Brain microvascular endothelial cell (primary cell): ENCODE measurements at regions not wholly inside any gene's neighbourhood (a gene's known extent, or its start where the extent isn't known, plus 50 kb on each side); places are given as distances from the start of the nearest gene placed in this dataset.

Experiments
- DNase-seq: peaks from one replicate; pipeline ENCODE4 v3.0.0-alpha.2; 2020
- H3K27ac ChIP-seq: fragments of 250-450 bp; sonication (Bioruptor Pico); 2 replicates; pipeline ENCODE4 v1.5.1; 2020; ENCODE audit warnings: mild to moderate bottlenecking, moderate library complexity
- H3K27me3 ChIP-seq: fragments of 250-450 bp; sonication (Bioruptor Pico); replicated peaks from 2 replicates; pipeline ENCODE4 v1.5.1; 2020; ENCODE audit warnings: mild to moderate bottlenecking
- H3K36me3 ChIP-seq: fragments of 250-450 bp; sonication (Bioruptor Pico); replicated peaks from 2 replicates; pipeline ENCODE4 v1.5.1; 2020; ENCODE audit warnings: mild to moderate bottlenecking
- H3K4me3 ChIP-seq: 2 replicates; pipeline ENCODE4 v1.5.1; 2011; ENCODE audit warnings: low read depth, mild to moderate bottlenecking, control low read depth, low read length, moderate library complexity
- in situ Hi-C: cut with HindIII; loops from 2 replicates; pipeline ENCODE4 v1.10.0; 2017; ENCODE audit warnings: low sequenced_read_pairs, low pct_ligation_motif_present
- TF ChIP-seq, protein P1 (sequence below): IDR thresholded peaks from 2 replicates; pipeline ENCODE4 v1.5.1; 2011; ENCODE audit warnings: low read depth, mild to moderate bottlenecking, moderate library complexity, low read length, control low read depth, inconsistent platforms; ENCODE audit errors: missing control alignments

DNA sequence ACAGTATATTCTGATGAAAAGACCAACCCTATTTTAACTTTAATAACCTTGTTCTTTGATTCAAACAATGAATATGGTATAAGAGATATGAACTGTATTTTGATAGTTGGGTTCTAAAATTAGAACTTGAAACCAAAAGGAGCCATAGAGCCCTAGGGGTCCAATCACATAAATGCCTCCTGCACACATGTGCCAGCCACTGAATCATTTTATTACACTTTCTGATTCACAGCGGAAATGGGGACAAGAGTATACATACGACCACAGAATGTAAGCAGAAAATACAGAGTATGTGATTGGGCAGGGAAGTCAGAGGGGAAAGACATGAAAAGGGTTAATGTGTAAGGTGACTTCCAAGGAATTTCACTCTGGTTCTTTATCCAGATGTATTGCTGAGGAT, 1000.2 kb downstream of the NR2F1-AS1 start:
- in situ Hi-C loops = no loop called here
- Histone ChIP-seq H3K27ac (no peak overlapping the region), H3K27me3 (no peaks in the 10 kb centered on the region), H3K36me3 (no peaks in the 10 kb centered on the region), H3K4me3 (no peak overlapping the region)
- no peak for DNase-seq
- TF ChIP-seq, protein P1, sequence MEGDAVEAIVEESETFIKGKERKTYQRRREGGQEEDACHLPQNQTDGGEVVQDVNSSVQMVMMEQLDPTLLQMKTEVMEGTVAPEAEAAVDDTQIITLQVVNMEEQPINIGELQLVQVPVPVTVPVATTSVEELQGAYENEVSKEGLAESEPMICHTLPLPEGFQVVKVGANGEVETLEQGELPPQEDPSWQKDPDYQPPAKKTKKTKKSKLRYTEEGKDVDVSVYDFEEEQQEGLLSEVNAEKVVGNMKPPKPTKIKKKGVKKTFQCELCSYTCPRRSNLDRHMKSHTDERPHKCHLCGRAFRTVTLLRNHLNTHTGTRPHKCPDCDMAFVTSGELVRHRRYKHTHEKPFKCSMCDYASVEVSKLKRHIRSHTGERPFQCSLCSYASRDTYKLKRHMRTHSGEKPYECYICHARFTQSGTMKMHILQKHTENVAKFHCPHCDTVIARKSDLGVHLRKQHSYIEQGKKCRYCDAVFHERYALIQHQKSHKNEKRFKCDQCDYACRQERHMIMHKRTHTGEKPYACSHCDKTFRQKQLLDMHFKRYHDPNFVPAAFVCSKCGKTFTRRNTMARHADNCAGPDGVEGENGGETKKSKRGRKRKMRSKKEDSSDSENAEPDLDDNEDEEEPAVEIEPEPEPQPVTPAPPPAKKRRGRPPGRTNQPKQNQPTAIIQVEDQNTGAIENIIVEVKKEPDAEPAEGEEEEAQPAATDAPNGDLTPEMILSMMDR = no peak

DNA sequence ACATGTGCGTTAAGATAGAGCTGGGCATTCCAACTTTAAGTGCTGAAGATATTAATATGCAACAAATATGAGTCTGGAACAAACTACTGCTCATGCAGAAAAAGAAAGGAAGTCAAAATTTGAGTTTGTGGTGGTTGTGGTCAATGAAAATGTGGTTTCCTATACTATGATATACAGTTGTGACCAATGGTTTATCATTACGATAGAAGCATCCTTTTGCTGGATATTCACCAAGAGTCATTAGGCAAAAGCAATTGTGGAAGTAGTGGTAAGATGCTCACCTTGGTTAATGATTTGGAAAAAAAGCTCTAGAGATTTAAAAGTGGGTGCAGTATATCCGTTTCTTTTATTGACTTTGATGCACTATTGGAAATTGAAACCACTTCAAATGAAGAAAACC, 1007.0 kb downstream of the NR2F1-AS1 start:
- in situ Hi-C loops = no loop called here
- Histone ChIP-seq H3K36me3 (no peaks in the 10 kb centered on the region), H3K4me3 (no peak overlapping the region), H3K27ac (no peak overlapping the region), H3K27me3 (no peaks in the 10 kb centered on the region)
- DNase-seq = no peak
- TF ChIP-seq, protein P1 = no peak

DNA sequence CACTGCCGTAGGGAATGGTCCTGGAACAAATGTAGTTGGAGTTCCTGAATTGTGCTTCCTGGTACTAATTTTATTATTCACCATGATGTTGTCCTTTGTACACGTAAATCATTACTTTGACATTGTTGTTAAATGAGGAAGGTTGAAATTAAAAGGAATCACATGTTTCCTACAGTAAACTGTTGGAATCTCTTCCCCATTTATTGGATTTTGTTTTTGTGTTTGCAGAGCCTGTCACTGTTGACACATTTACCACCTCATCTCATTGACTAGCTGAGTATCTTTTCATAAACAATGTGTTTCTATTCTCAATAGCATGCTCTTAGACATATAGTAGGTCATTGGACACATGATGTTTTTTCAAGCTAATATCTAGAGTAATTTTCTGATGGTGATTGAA, 1012.5 kb downstream of the NR2F1-AS1 start:
- H3K36me3 ChIP-seq = no peaks in the 10 kb centered on the region
- no peaks in the 10 kb centered on the region for H3K27me3 ChIP-seq
- H3K4me3 ChIP-seq = no peak overlapping the region
- TF ChIP-seq, protein P1 = no peak
- H3K27ac ChIP-seq = no peak overlapping the region
- DNase-seq = no peak
- in situ Hi-C loops = no loop called here

DNA sequence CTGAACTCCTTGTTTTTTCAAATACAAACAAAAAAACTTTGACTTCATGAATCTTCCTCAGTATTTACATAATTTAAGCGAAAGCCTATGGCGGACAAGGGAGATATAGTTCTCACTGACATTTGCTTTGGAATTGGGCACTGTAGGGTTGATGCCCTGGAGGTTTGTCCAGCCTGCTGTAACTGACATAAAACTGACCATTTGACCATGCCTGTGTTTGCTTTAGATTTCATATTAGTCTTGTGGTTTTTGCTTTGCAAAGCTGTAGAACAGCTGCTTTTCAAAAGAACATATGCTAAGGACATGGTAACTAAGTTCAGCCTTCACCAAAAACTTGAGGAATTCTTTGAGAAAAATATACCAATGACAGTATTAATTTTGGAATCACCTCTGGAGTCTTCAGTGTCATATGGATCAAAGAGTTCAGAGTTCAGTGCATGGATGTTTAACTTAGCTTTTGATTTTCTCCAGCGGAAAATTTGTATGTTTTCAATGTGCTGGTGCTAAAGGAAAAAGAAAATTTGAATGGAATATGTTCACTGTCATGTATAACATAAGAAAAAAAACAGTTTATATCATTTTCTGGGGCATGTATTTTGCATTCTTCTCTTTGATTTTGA, 1013.1 kb downstream of the NR2F1-AS1 start:
- Histone ChIP-seq H3K36me3 (no peaks in the 10 kb centered on the region), H3K4me3 (no peak overlapping the region), H3K27ac (no peak overlapping the region), H3K27me3 (no peaks in the 10 kb centered on the region)
- TF ChIP-seq, protein P1 = no peak
- in situ Hi-C loops = no loop called here
- no peak for DNase-seq

DNA sequence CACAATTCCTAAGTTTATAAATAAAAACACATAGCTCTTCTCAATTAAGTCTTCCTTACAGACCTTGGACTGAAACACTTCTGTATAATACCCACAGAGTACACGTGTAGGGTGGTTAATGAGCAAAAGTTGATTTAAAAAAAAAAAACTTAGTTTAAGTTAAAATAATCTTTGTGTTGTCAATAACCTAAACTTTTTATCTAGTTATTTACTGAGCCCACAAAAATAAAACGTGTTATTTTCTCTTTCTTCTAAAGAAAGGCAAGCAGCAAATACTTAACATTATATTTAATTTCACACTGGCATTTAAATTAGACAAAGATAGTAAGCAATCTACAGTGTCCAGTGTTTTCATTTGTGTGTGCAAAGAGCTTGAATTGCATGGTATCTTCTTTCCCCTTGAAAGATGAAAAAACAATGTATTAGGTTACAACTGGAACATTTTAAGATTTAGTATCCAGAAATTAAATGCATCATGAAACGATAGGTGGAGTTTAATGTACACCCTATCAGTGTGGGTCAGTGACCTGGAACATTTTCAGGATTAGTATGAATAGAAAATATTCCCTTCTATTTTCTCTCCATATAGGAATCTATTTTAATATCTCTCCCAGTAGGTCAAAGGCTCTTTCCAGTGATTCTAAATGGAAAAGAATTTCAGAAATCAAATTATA, 1014.8 kb downstream of the NR2F1-AS1 start:
- no peak overlapping the region for H3K27ac ChIP-seq
- H3K4me3 ChIP-seq = no peak overlapping the region
- H3K27me3 ChIP-seq = no peaks in the 10 kb centered on the region
- no peak for DNase-seq
- H3K36me3 ChIP-seq = no peaks in the 10 kb centered on the region
- TF ChIP-seq, protein P1 = no peak
- in situ Hi-C loops = no loop called here
